ENCODE measurements at regions not wholly inside any gene's neighbourhood (a gene's known extent, or its start where the extent isn't known, plus 50 kb on each side); places are given as distances from the start of the nearest gene placed in this dataset.

- TF ChIP-seq CTCF (conservative IDR thresholded peaks at IDR 0.05; ENCODE audit: low read depth in 2 of 2) (no peak), POLR2AphosphoS5 (IDR thresholded peaks at IDR 0.05; ENCODE audit: low read depth) (no peak), EZH2 (IDR thresholded peaks at IDR 0.05; ENCODE audit: low read depth, unreplicated experiment) (no peak), REST (IDR thresholded peaks at IDR 0.05; ENCODE audit: unreplicated experiment) (no peak), ETS1 (IDR thresholded peaks at IDR 0.05) (no peak), EZH2phosphoT487 (IDR thresholded peaks at IDR 0.05; ENCODE audit: unreplicated experiment) (no peak), JUNB (IDR thresholded peaks at IDR 0.05; ENCODE audit: unreplicated experiment) (no peak), STAT1 (IDR thresholded peaks at IDR 0.05; ENCODE audit: unreplicated experiment) (no peak), NANOG (IDR thresholded peaks at IDR 0.05; ENCODE audit: borderline replicate concordance) (no peak), CREB1 (CRISPR knock-in tag; IDR thresholded peaks at IDR 0.05; ENCODE audit: low read depth) (no peak)
Observed at GRCh38 chr4:27215220-27215826, 354.7 kb downstream of the STIM2 start.
